Right lobe of liver (tissue), 6 donors: ENCODE measurements at regions not wholly inside any gene's neighbourhood (a gene's known extent, or its start where the extent isn't known, plus 50 kb on each side); places are given as distances from the start of the nearest gene placed in this dataset.

ENCODE experiments used
- ATAC-seq, 4 donors: fragments of 200-7000 bp; cut with Tn5 transposase; one replicate each; pipeline ENCODE4 v1.9.1; 2020; ENCODE audit warnings: mild to moderate bottlenecking in 4 of 4, moderate library complexity in 4 of 4
- DNase-seq, 3 donors: peaks; one replicate each; pipeline ENCODE4 v3.0.0-alpha.2; 2020
- H3K27ac ChIP-seq, 3 donors: fragments of 200-600 bp; one replicate each; pipeline ENCODE4 v1.8.0; 2022
- H3K27me3 ChIP-seq, 2 donors: fragments of 200-600 bp; one replicate each; pipeline ENCODE4 v1.8.0; 2022
- H3K36me3 ChIP-seq, 4 donors: fragments of 200-600 bp; sonication (generic) in 1 of 4; one replicate each; pipeline versions ENCODE4 v1.5.1 to v1.8.0; 2017 to 2022; ENCODE audit warnings: control low read depth in 1 of 4
- H3K4me1 ChIP-seq, 4 donors: fragments of 200-600 bp; sonication (generic) in 1 of 4; one replicate each; pipeline versions ENCODE4 v1.5.1 to v1.8.0; 2017 to 2022; ENCODE audit warnings: control low read depth in 1 of 4
- H3K4me3 ChIP-seq, 3 donors: fragments of 200-600 bp; one replicate each; pipeline ENCODE4 v1.8.0; 2022
- H3K9me3 ChIP-seq, 4 donors: fragments of 200-600 bp; sonication (generic) in 1 of 4; one replicate each; pipeline versions ENCODE4 v1.5.1 to v1.8.0; 2017 to 2022; ENCODE audit warnings: control low read depth in 1 of 4
- CTCF ChIP-seq, 4 donors: fragments of 200-600 bp in 3 of 4; fragments of 450-650 bp in 1 of 4; IDR thresholded peaks; one replicate each; pipeline versions ENCODE4 v1.5.1 to v1.8.0; 2016 to 2022; ENCODE audit warnings: antibody characterized with exemption in 4 of 4, mild to moderate bottlenecking in 2 of 4
- POLR2A ChIP-seq: fragments of 450-650 bp; IDR thresholded peaks from one replicate; pipeline ENCODE4 v1.6.1; 2017; ENCODE audit warnings: antibody characterized with exemption, mild to moderate bottlenecking
- WGBS: methylation state at CpG from one replicate; pipeline ENCODE4 v1.1.6; 2018; ENCODE audit warnings: low coverage, low lambda C conversion rate; ENCODE audit not compliant: insufficient coverage; ENCODE audit errors: missing lambda C conversion rate; 5-methylcytosine and 5-hydroxymethylcytosine counted together
- intact Hi-C, 2 donors: fragments of 100-400 bp; cut with DNase I; formaldehyde crosslinking; loops; one replicate each; pipeline versions ENCODE4 v1.11.2 to v1.14.1; 2022
- donor health status: DM: no; HTN: yes; CAD: no.
- donor health status: DM: no; HTN: no; CAD: no.
- donor health status: DM: no; HTN: no; CAD: no.
- donor health status: DM: no; HTN: yes; CAD: no.
- donor health status: DM: no; HTN: yes; CAD: no.

GRCh38 chr2:145033438-145033837 lies 513.5 kb upstream of the ZEB2 start:
- WGBS: 38% methylated on average over 1 of the region's 1 CpG
- DNase-seq (no peak), ATAC-seq (no peak)
- Histone ChIP-seq H3K27ac (no peak overlapping the region), H3K4me1 (no peaks in the 10 kb centered on the region), H3K4me3 (no peak overlapping the region), H3K9me3 (no peaks in the 10 kb centered on the region), H3K36me3 (no peaks in the 10 kb centered on the region), H3K27me3 (no peaks in the 10 kb centered on the region)
- intact Hi-C loops: no loop called here
- no peak for TF ChIP-seq POLR2A
- no peak for TF ChIP-seq CTCF (IDR thresholded peaks at IDR 0.05)

GRCh38 chr2:145032791-145033190 lies 512.9 kb upstream of the ZEB2 start:
- no peak overlapping the region for H3K4me3 ChIP-seq
- H3K9me3 ChIP-seq: no peaks in the 10 kb centered on the region
- no peaks in the 10 kb centered on the region for H3K4me1 ChIP-seq
- ATAC-seq (no peak), DNase-seq (no peak)
- no peaks in the 10 kb centered on the region for H3K36me3 ChIP-seq
- 67% methylated on average over 2 of the region's 2 CpGs for WGBS
- TF ChIP-seq POLR2A: no peak
- no peak for TF ChIP-seq CTCF (IDR thresholded peaks at IDR 0.05)
- no peaks in the 10 kb centered on the region for H3K27me3 ChIP-seq
- no peak overlapping the region for H3K27ac ChIP-seq
- intact Hi-C loops: no loop called here

DNA sequence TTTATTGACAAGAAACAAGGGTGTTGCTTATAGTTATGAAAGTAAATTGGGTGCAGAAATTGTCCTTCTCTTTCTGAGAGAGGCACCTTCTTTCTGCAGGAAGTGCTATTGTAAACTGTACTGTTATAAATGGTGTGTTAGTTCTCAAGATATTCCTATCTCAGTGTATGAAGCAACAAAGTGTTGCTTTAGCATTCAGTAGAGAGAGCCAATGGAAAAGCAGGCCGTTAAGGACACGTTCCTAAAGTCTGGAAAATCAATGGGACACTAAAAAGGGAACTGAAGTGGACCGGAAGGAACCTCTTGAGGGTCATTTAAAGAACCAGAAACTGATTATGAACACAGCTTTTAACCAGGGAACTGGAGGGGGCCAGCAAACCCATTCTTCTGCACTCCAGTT lies 510.0 kb upstream of the ZEB2 start:
- TF ChIP-seq POLR2A: no peak
- TF ChIP-seq CTCF (IDR thresholded peaks at IDR 0.05): no peak
- Histone ChIP-seq H3K27me3 (no peaks in the 10 kb centered on the region), H3K4me3 (no peak overlapping the region), H3K9me3 (no peaks in the 10 kb centered on the region), H3K4me1 (no peaks in the 10 kb centered on the region), H3K36me3 (no peaks in the 10 kb centered on the region), H3K27ac (no peak overlapping the region)
- DNase-seq: no peak
- WGBS: 37% methylated on average over 3 of the region's 3 CpGs
- intact Hi-C loops: no loop called here
- no peak for ATAC-seq

DNA sequence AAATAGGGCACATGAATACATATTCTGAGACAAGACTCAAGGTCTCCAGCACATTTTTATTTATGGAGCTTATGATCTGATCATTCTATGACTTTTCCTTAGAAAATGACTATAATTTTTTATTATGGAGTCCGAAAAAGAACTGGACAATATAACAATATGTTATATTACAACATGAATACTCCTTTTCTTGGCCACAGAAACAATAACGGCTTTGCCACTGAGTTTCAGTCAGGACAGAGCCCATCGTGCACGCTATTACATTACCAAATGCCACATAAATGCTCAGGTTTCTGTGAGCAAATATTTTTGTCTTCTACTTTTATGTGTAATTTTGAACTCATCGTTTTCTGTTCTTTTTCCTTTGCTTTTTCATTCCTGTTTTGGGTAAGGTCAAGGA lies 509.2 kb upstream of the ZEB2 start:
- DNase-seq (no peak), ATAC-seq (no peak)
- TF ChIP-seq CTCF (IDR thresholded peaks at IDR 0.05) (no peak), POLR2A (no peak)
- Histone ChIP-seq H3K27me3 (no peaks in the 10 kb centered on the region), H3K4me1 (no peaks in the 10 kb centered on the region), H3K36me3 (no peaks in the 10 kb centered on the region), H3K4me3 (no peak overlapping the region), H3K9me3 (no peaks in the 10 kb centered on the region), H3K27ac (no peak overlapping the region)
- 77% methylated on average over 5 of the region's 5 CpGs for WGBS
- intact Hi-C loops: no loop called here
